GM12872 (cell line): ENCODE measurements at regions not wholly inside any gene's neighbourhood (a gene's known extent, or its start where the extent isn't known, plus 50 kb on each side); places are given as distances from the start of the nearest gene placed in this dataset.

Source experiments
- TF ChIP-seq, protein P1 (sequence below): IDR thresholded peaks from 3 replicates; pipeline ENCODE4 v1.5.1; 2011; ENCODE audit warnings: low read depth, mild to moderate bottlenecking, low read length, moderate library complexity; ENCODE audit not compliant: insufficient read depth

DNA sequence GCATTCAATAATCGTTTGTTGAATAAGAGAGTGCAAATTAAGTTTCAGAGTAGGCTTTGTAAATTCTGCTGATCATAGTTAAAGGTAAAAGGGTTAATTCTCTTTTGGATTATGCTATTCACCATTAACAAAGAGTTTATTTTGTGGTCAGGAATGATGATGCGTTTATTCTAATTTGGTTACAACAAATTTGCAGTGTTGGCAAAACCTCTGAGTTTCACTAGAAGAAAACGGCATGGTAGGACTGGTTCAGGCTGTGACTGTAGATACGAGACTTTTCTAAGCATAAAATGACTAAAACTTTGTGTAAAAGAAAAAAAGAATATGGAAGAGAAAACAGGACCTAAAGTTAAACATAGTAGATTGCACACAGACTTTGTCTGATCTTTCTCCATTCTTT, 234.7 kb downstream of the TLR4 start:
- TF ChIP-seq, protein P1, sequence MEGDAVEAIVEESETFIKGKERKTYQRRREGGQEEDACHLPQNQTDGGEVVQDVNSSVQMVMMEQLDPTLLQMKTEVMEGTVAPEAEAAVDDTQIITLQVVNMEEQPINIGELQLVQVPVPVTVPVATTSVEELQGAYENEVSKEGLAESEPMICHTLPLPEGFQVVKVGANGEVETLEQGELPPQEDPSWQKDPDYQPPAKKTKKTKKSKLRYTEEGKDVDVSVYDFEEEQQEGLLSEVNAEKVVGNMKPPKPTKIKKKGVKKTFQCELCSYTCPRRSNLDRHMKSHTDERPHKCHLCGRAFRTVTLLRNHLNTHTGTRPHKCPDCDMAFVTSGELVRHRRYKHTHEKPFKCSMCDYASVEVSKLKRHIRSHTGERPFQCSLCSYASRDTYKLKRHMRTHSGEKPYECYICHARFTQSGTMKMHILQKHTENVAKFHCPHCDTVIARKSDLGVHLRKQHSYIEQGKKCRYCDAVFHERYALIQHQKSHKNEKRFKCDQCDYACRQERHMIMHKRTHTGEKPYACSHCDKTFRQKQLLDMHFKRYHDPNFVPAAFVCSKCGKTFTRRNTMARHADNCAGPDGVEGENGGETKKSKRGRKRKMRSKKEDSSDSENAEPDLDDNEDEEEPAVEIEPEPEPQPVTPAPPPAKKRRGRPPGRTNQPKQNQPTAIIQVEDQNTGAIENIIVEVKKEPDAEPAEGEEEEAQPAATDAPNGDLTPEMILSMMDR: no peak

DNA sequence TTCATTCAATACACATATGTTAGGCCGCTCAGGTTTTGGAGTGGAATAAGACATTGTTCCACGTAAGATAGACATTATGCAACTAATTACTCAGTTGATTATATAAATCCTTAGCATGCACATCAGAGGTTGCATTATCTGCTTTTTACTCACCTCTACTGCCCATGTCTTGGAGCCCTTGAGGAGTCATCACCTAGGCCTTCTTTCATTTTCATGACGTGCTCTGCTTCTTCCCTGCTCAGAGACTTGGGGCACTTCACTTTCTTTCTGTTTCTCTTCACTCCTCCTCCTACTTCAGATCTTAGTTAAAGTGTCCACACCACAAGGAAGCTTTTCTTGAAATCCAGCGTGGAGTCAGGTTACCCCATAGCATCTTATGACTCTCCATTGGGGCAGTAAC, 241.1 kb downstream of the TLR4 start:
- TF ChIP-seq, protein P1: no peak

DNA sequence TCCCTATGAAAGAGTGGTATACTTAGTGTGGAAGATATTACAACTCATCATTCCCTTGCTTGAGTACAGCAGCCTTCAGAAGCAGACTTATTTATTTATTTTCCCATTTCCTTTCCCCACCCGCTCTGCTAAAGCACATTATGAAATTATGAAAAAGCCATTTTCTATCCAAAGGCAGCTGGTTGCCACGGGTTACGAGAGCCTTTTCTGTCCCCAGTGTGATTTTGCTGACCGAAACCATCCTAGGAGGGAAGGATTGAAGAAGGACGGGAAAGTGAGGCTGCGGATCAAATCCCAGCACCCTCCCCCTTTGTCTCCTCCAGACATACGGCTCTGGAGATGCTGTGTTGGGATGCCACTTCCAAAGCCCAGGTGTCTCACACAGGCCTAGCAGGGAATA, 246.9 kb downstream of the TLR4 start:
- TF ChIP-seq, protein P1: no peak

DNA sequence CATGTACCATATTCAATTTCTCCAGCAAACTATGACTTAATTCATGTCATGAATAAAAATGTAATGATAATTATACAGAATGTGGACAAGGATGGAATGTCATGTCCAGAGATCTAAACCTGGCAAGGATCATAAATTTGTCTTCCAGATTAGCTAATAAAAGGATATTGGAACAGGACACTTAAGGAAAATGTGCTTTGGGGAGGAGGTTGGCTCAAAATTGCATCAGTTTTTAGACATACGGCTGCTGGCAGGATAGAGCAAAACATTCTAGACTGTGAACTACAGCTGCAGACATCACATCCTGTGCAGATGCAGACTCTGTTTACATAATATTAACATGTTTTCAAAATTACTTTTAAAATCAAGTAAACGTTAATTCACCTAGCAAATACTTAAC, 248.4 kb downstream of the TLR4 start:
- TF ChIP-seq, protein P1: no peak

DNA sequence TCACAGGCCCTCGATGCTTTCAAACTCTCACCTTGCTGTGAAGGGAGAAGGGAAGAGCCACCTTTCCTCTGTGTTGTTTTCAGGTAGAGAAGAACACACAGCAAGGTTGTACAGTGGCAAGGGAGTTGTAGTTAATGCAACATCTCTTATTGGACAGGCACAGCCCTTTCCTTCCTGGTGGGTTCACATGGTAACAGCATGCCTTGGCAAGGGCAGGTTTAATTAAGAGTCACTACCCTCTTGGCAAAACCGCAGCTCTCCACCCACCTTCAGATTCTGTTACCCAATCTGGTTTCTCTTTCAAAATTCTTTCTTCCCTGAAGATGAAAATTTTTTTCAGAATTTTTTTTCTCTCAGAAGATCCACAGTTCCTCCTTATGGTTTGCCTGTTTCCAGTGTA, 253.1 kb downstream of the TLR4 start:
- TF ChIP-seq, protein P1: no peak

DNA sequence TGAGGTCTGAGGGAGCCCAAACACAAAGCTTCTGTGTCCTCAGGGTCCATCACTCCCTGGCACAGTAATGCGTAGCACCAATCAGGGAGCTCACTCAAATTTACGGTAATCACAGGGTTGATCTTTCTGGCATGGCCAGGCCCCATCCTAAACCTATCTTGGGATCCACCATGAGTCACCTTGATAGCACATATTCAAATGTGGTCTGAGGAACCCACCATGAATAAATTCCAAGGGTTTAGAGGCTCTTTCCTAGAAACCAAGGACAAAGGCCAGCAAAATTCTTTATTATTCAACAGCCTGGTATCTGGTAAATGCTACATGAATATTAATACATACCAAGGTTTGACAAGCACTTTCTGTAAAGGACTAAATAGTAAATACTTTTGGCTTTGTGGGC, 254.5 kb downstream of the TLR4 start:
- TF ChIP-seq, protein P1: no peak

DNA sequence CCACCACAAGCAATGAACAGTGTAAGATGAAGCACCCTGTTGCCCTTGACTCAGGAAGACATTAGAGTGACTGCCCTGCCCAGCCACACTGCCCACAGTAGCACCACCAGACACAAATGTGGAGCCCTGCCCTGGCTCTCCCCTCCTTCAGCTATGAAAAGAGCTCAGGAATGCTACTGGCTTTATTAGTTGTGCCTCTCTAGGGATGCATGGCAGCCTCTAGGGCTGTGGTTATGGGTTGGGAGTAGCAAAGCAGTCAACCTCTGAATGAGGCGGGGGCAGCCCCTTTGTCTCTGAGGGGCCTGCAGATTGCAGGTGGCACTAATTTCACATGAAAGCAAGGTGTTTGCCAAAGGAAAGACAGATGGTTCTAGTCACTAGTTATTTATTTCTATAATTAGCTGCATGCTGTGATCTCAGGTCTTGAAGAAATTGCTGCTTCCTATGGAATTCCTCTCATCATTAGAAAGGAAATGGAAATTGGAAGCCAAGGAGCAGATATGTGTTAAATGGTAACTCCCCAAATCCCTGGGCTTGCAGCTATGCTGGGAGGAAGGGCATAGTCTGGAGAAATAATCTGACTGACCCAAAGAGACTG, 259.4 kb downstream of the TLR4 start:
- TF ChIP-seq, protein P1: no peak
